HEK293 (cell line): ENCODE measurements at regions not wholly inside any gene's neighbourhood (a gene's known extent, or its start where the extent isn't known, plus 50 kb on each side); places are given as distances from the start of the nearest gene placed in this dataset.

ENCODE experiments used
- CTCF ChIA-PET: fragments of 350-600 bp; formaldehyde crosslinking; extraction: SDS; loops from one replicate; lab custom pipeline; 2021; ENCODE audit warnings: antibody characterized with exemption; lab: Yijun Ruan, JAX
- POLR2A ChIA-PET: fragments of 300-600 bp; formaldehyde crosslinking; extraction: SDS; loops from one replicate; lab custom pipeline; 2020; ENCODE audit warnings: antibody characterized with exemption, inconsistent platforms; lab: Yijun Ruan, JAX
- H3K27ac ChIP-seq: fragments of 200-500 bp; sonication (Bioruptor generic); 2 replicates; pipeline ENCODE4 v1.5.1; 2014; ENCODE audit warnings: low read depth, low read length, control low read depth, inconsistent platforms; ENCODE audit errors: extremely low read depth
- H3K36me3 ChIP-seq, 2 experiments: fragments of 200-500 bp in 1 of 2; sonication (Bioruptor generic) in 1 of 2; 1 replicate in 1 of 2; 2 replicates in 1 of 2; pipeline ENCODE4 v1.5.1; 2014 to 2017; ENCODE audit warnings: inconsistent platforms in 2 of 2, low read length in 2 of 2; ENCODE audit not compliant: control insufficient read depth in 2 of 2, insufficient read depth in 1 of 2
- H3K4me1 ChIP-seq: fragments of 200-500 bp; sonication (Bioruptor generic); 2 replicates; pipeline ENCODE4 v1.5.1; 2014; ENCODE audit warnings: mild to moderate bottlenecking, low read length, inconsistent platforms; ENCODE audit not compliant: control insufficient read depth, insufficient read depth
- H3K4me3 ChIP-seq: 2 replicates; pipeline ENCODE4 v1.5.1; 2011; ENCODE audit warnings: low read depth, mild to moderate bottlenecking, control low read depth, low read length, moderate library complexity
- H3K9me3 ChIP-seq: fragments of 200-500 bp; sonication (Bioruptor generic); 2 replicates; pipeline ENCODE4 v1.5.1; 2014; ENCODE audit warnings: low read depth, low read length, inconsistent platforms; ENCODE audit not compliant: control insufficient read depth, insufficient read depth
- GLIS1 ChIP-seq: fragments of 450-650 bp; formaldehyde crosslinking; IDR thresholded peaks from 2 replicates; pipeline ENCODE4 v1.5.1; 2016; ENCODE audit warnings: missing biosample characterization, missing genetic modification characterization
- HOXA7 ChIP-seq: sonication (generic); formaldehyde crosslinking; IDR thresholded peaks from 2 replicates; pipeline ENCODE4 v1.8.1; 2022; ENCODE audit warnings: missing genetic modification reagents, borderline replicate concordance
- HOXD13 ChIP-seq: sonication (generic); formaldehyde crosslinking; IDR thresholded peaks from 2 replicates; pipeline ENCODE4 v1.8.0; 2022; ENCODE audit warnings: missing genetic modification reagents, borderline replicate concordance
- IKZF3 ChIP-seq: fragments of 450-650 bp; IDR thresholded peaks from 2 replicates; pipeline ENCODE4 v1.5.0; 2018; ENCODE audit warnings: missing biosample characterization, mild to moderate bottlenecking, missing genetic modification characterization, moderate library complexity
- KLF8 ChIP-seq: fragments of 450-650 bp; formaldehyde crosslinking; IDR thresholded peaks from 2 replicates; pipeline ENCODE4 v1.5.1; 2016; ENCODE audit warnings: missing biosample characterization, missing genetic modification characterization
- RBAK ChIP-seq: fragments of 450-650 bp; formaldehyde crosslinking; IDR thresholded peaks from 2 replicates; pipeline ENCODE4 v1.5.1; 2016; ENCODE audit warnings: missing biosample characterization, missing genetic modification characterization
- SP2 ChIP-seq: fragments of 450-650 bp; formaldehyde crosslinking; IDR thresholded peaks from 2 replicates; pipeline ENCODE4 v1.5.1; 2016; ENCODE audit warnings: missing biosample characterization, missing genetic modification characterization
- ZNF146 ChIP-seq: fragments of 450-650 bp; formaldehyde crosslinking; IDR thresholded peaks from 2 replicates; pipeline ENCODE4 v1.5.1; 2016; ENCODE audit warnings: missing biosample characterization, missing genetic modification characterization
- ZNF16 ChIP-seq: fragments of 450-650 bp; formaldehyde crosslinking; IDR thresholded peaks from 2 replicates; pipeline ENCODE4 v1.5.1; 2016; ENCODE audit warnings: low read depth, missing biosample characterization, missing genetic modification characterization
- ZNF174 ChIP-seq: fragments of 450-650 bp; formaldehyde crosslinking; IDR thresholded peaks from 2 replicates; pipeline ENCODE4 v1.5.0; 2017; ENCODE audit warnings: missing biosample characterization, mild to moderate bottlenecking, missing genetic modification characterization
- ZNF19 ChIP-seq: fragments of 450-650 bp; formaldehyde crosslinking; IDR thresholded peaks from 2 replicates; pipeline ENCODE4; 2016; ENCODE audit warnings: missing biosample characterization, missing genetic modification characterization, low read depth
- ZNF211 ChIP-seq: fragments of 450-650 bp; formaldehyde crosslinking; IDR thresholded peaks from 2 replicates; pipeline ENCODE4 v1.5.1; 2016; ENCODE audit warnings: low read depth, missing biosample characterization, missing genetic modification characterization
- ZNF416 ChIP-seq: fragments of 450-650 bp; formaldehyde crosslinking; IDR thresholded peaks from 2 replicates; pipeline ENCODE4 v1.5.1; 2016; ENCODE audit warnings: missing biosample characterization, missing genetic modification characterization
- ZNF501 ChIP-seq: fragments of 450-650 bp; formaldehyde crosslinking; IDR thresholded peaks from 2 replicates; pipeline ENCODE4 v1.5.1; 2016; ENCODE audit warnings: missing biosample characterization, missing genetic modification characterization
- ZNF558 ChIP-seq: fragments of 450-650 bp; formaldehyde crosslinking; IDR thresholded peaks from 2 replicates; pipeline ENCODE4 v1.5.1; 2016; ENCODE audit warnings: missing biosample characterization, missing genetic modification characterization
- ZNF571 ChIP-seq: fragments of 450-650 bp; formaldehyde crosslinking; IDR thresholded peaks from 2 replicates; pipeline ENCODE4 v1.5.0; 2017; ENCODE audit warnings: missing biosample characterization, missing genetic modification characterization
- ZNF596 ChIP-seq: fragments of 450-650 bp; IDR thresholded peaks from 2 replicates; pipeline ENCODE4 v1.5.0; 2018; ENCODE audit warnings: missing biosample characterization, mild to moderate bottlenecking, missing genetic modification characterization, moderate library complexity
- ZNF792 ChIP-seq: fragments of 450-650 bp; formaldehyde crosslinking; IDR thresholded peaks from 2 replicates; pipeline ENCODE4 v1.5.1; 2016; ENCODE audit warnings: missing biosample characterization, missing genetic modification characterization
- TF ChIP-seq, protein P1 (sequence below): fragments of 450-650 bp; formaldehyde crosslinking; IDR thresholded peaks from 2 replicates; pipeline ENCODE4 v1.5.1; 2016; ENCODE audit warnings: missing biosample characterization, missing genetic modification characterization
- TF ChIP-seq, protein P2 (sequence below): fragments of 450-650 bp; formaldehyde crosslinking; IDR thresholded peaks from 2 replicates; pipeline ENCODE4 v1.5.1; 2016; ENCODE audit warnings: missing biosample characterization, missing genetic modification characterization
- TF ChIP-seq, protein P3 (sequence below): fragments of 450-650 bp; formaldehyde crosslinking; IDR thresholded peaks from 2 replicates; pipeline ENCODE4 v1.5.1; 2016; ENCODE audit warnings: missing biosample characterization, missing genetic modification characterization
- TF ChIP-seq, protein P4 (sequence below): fragments of 450-650 bp; formaldehyde crosslinking; IDR thresholded peaks from 2 replicates; pipeline ENCODE4 v1.5.1; 2016; ENCODE audit warnings: missing biosample characterization, missing genetic modification characterization

DNA sequence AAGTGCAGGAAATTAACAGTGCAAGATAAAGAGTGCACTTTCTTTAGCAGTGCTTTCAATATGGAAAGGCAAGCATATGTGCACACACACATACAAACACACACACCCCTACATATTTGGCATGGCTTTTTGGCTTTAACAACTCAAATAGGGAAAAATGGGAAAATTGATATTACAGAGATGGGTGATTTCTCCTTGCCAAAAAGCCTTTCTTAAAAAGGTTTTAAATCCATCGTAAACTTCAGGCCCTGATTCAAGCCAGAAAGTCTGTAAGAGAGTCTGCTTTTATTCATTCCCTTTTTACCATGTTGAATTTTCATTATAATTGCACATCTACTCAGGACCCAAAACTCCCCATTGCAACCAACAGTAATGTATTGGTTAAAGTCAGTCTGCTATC, 612.0 kb upstream of the ACTRT1 start (continued):
- TF ChIP-seq, protein P1, sequence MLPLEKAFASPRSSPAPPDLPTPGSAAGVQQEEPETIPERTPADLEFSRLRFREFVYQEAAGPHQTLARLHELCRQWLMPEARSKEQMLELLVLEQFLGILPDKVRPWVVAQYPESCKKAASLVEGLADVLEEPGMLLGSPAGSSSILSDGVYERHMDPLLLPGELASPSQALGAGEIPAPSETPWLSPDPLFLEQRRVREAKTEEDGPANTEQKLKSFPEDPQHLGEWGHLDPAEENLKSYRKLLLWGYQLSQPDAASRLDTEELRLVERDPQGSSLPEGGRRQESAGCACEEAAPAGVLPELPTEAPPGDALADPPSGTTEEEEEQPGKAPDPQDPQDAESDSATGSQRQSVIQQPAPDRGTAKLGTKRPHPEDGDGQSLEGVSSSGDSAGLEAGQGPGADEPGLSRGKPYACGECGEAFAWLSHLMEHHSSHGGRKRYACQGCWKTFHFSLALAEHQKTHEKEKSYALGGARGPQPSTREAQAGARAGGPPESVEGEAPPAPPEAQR, result no peak
- TF ChIP-seq ZNF211 (no peak), RBAK (tag by site-specific recombination) (no peak), IKZF3 (tag by site-specific recombination) (no peak), GLIS1 (tag by site-specific recombination) (no peak), SP2 (tag by site-specific recombination) (no peak), HOXD13 (CRISPR knock-in tag) (no peak), ZNF792 (tag by site-specific recombination) (no peak), ZNF146 (no peak), ZNF558 (tag by site-specific recombination) (no peak)
- TF ChIP-seq, protein P2, sequence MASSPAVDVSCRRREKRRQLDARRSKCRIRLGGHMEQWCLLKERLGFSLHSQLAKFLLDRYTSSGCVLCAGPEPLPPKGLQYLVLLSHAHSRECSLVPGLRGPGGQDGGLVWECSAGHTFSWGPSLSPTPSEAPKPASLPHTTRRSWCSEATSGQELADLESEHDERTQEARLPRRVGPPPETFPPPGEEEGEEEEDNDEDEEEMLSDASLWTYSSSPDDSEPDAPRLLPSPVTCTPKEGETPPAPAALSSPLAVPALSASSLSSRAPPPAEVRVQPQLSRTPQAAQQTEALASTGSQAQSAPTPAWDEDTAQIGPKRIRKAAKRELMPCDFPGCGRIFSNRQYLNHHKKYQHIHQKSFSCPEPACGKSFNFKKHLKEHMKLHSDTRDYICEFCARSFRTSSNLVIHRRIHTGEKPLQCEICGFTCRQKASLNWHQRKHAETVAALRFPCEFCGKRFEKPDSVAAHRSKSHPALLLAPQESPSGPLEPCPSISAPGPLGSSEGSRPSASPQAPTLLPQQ (tag by site-specific recombination), result no peak

DNA sequence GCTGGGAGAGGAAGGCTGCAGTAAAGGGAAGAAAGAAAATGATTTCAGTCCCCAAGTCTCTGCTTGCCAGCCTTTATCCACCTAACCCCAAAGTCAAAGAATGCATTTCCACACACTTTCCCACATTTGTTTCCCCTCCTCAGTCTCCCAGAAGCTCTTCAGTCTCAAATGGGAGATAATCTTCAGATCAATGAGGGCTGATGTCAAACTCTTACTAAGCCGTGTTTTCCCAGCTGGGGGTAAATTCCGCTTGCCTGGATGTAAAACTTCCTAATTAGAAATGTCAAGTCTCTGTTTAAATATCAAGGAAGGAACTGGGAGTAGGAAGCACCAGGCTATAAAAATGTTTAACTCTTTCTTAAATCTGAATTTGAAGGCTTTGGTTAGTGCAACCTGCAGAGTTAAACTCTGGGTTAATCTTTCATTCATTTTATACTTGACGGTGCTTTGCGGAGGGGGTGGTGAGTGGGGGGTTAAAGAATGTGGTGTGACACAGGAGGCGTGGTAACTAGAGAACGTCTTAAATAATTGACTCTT, 601.4 kb upstream of the ACTRT1 start:
- no peak overlapping the region for H3K4me3 ChIP-seq
- CTCF ChIA-PET, result no interaction called here
- H3K36me3 ChIP-seq, result no peaks in the 10 kb centered on the region
- H3K4me1 ChIP-seq, result no peaks in the 10 kb centered on the region
- no peak for TF ChIP-seq ZNF596 (tag by site-specific recombination)
- TF ChIP-seq, all 188 proteins: peak for 0
- POLR2A ChIA-PET, result no interaction called here
- no peaks in the 10 kb centered on the region; the same call in 1 of the 2 replicates for H3K9me3 ChIP-seq
- no peak overlapping the region for H3K27ac ChIP-seq

DNA sequence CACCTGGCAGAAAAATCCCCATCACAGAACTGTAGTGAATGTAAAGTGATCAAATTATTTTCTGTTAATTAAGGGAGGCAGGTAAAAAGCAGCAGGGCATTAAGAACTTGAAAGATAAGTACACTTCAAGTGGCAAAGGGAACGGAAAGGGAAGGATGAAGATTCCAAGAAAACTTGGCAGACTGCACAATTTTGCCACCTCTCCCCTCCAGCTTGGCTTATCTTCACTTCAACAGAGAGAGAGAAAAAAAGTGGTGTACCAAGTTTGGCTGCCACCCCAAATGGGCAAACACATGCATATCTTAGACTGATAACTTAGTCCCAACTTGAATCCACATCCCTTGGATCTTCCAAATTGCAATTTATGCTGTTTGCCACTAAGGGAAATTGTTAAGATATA, 598.1 kb upstream of the ACTRT1 start:
- no peaks in the 10 kb centered on the region for H3K36me3 ChIP-seq
- no peak overlapping the region for H3K4me3 ChIP-seq
- H3K27ac ChIP-seq, result no peak overlapping the region
- CTCF ChIA-PET, result no interaction called here
- H3K9me3 ChIP-seq, result no peaks in the 10 kb centered on the region
- TF ChIP-seq ZNF501 (tag by site-specific recombination) (no peak), ZNF16 (tag by site-specific recombination) (no peak), ZNF19 (no peak), ZNF174 (tag by site-specific recombination) (no peak), KLF8 (tag by site-specific recombination) (no peak), ZNF571 (tag by site-specific recombination) (no peak), ZNF416 (no peak), HOXA7 (no peak)
- TF ChIP-seq, protein P3, sequence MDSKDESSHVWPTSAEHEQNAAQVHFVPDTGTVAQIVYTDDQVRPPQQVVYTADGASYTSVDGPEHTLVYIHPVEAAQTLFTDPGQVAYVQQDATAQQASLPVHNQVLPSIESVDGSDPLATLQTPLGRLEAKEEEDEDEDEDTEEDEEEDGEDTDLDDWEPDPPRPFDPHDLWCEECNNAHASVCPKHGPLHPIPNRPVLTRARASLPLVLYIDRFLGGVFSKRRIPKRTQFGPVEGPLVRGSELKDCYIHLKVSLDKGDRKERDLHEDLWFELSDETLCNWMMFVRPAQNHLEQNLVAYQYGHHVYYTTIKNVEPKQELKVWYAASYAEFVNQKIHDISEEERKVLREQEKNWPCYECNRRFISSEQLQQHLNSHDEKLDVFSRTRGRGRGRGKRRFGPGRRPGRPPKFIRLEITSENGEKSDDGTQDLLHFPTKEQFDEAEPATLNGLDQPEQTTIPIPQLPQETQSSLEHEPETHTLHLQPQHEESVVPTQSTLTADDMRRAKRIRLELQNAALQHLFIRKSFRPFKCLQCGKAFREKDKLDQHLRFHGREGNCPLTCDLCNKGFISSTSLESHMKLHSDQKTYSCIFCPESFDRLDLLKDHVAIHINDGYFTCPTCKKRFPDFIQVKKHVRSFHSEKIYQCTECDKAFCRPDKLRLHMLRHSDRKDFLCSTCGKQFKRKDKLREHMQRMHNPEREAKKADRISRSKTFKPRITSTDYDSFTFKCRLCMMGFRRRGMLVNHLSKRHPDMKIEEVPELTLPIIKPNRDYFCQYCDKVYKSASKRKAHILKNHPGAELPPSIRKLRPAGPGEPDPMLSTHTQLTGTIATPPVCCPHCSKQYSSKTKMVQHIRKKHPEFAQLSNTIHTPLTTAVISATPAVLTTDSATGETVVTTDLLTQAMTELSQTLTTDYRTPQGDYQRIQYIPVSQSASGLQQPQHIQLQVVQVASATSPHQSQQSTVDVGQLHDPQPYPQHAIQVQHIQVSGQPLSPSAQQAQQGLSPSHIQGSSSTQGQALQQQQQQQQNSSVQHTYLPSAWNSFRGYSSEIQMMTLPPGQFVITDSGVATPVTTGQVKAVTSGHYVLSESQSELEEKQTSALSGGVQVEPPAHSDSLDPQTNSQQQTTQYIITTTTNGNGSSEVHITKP (tag by site-specific recombination), result no peak
- TF ChIP-seq, protein P4, sequence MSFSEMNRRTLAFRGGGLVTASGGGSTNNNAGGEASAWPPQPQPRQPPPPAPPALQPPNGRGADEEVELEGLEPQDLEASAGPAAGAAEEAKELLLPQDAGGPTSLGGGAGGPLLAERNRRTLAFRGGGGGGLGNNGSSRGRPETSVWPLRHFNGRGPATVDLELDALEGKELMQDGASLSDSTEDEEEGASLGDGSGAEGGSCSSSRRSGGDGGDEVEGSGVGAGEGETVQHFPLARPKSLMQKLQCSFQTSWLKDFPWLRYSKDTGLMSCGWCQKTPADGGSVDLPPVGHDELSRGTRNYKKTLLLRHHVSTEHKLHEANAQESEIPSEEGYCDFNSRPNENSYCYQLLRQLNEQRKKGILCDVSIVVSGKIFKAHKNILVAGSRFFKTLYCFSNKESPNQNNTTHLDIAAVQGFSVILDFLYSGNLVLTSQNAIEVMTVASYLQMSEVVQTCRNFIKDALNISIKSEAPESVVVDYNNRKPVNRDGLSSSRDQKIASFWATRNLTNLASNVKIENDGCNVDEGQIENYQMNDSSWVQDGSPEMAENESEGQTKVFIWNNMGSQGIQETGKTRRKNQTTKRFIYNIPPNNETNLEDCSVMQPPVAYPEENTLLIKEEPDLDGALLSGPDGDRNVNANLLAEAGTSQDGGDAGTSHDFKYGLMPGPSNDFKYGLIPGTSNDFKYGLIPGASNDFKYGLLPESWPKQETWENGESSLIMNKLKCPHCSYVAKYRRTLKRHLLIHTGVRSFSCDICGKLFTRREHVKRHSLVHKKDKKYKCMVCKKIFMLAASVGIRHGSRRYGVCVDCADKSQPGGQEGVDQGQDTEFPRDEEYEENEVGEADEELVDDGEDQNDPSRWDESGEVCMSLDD (tag by site-specific recombination), result no peak
- TF ChIP-seq, protein P1, result no peak
- POLR2A ChIA-PET, result no interaction called here
- H3K4me1 ChIP-seq, result no peaks in the 10 kb centered on the region
